Right hindlimb (tissue), 1 donor: ENCODE measurements at regions not wholly inside any gene's neighbourhood (a gene's known extent, or its start where the extent isn't known, plus 50 kb on each side); places are given as distances from the start of the nearest gene placed in this dataset.

ENCODE experiments used
- DNase-seq: peaks from one replicate; pipeline ENCODE4 v3.0.0-alpha.2; 2018

DNA sequence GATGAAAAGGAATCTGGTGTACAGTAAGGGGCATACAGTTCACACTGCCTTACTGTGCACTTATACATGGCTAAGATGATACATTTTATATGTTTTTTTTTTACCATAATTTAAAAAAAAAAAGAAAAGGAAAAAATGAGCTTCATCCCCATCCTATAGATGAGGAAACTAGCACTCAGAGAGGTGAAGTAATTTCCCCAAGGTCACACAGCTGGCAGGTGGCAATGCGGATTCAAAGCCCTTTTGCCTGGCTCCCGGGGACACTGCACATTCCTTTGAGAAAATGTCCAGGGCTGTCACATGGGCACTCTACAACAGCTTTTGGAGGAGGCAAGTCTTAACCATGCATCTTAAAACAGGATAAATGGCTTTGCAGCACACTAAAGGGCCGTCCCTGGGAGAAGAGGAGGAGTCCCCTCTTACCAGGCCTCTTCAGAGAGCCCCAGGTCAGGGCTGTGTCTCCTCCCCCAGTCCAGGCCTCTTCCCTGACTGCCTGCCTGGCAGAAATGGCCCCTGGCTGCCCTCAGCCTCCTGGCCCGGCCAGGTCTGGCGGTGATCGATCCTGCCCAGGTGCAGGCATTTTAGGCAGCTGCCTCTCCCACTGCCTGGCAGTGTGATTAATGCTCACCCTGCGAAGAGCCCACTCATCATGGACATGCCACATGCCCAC is 95.1 kb upstream of the LINGO1 start:
- no peak for DNase-seq

- no peak for DNase-seq
Observed at GRCh38 chr15:77724715-77725114, 92.0 kb upstream of the LINGO1 start.

DNA sequence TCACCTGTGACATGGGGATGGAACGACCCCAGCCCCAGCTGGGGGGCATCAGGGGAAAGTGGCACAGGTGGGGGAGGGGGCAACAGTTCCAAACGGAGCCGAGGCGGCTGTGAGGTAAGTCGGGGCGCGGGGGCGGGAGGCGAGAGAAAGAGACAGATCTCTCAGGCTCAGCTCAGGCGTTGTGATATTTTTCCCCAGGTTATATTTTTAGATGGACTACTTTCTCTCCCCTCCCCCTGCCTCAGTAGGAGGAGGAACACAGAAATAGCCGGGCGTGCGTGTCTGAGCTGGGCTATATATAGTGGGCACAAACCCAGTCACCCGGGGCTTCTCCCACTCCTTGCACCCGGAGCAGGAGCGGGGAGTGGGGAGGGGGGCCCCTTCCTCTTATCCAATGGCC is 91.0 kb upstream of the LINGO1 start:
- no peak for DNase-seq

DNA sequence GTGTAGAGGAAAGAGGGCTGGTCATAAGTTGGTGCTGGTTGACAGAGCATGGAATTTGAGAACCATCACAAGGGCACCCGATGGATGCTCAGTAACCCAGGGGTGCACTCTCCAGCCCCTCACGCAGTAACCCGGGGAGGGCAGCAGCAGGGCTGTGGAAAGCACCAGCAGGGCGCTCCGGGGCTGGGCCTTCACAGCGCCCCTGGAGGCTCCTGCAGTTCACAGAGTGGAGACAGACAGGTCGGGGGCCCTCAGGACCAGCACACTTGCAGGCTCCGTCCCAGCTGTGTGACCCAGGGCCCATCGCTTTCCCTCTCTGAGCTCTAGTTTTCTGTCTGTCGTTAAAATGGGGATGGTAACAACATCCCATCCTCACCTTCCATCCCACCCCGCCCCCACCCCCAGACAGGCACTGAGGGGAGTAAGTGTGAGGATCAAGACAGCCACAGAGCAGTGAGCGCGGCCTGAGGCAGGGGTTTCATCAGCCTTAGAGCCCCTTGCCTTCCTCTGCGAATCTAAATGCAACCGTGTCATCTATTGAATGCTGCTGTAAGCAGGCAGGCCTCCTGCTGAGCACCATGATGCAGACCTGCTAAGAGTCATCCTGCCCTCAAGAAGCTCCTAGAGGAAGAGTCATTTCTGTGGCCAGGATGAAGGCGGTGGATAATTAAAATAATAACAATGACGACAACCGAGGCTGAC is 90.2 kb upstream of the LINGO1 start:
- DNase-seq: no peak

GRCh38 chr15:77721963-77722362 is 89.3 kb upstream of the LINGO1 start:
- DNase-seq: no peak

- DNase-seq: peak; percentile 68
Observed at GRCh38 chr15:77720655-77721054, 87.9 kb upstream of the LINGO1 start.

DNA sequence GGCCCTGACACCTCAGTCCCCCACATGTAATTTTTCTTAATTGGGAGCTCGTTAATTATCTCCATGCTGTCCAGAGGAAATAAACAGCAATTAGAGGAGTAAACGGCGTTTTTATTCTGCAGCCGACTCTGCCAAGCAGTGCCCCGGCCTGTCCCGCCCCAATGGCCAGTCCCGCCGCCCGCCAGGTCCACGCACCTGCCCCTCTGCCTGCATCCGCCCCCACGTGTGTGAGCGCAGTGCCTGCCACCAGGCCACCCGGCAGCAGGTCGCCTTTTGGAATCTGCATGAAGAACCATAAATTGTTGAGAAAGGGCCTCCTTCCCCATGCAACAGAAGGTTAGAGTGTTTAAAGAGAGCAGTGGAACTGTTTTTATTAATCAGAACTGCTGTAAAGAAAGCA is 87.5 kb upstream of the LINGO1 start:
- DNase-seq: no peak

- DNase-seq: no peak
Observed at GRCh38 chr15:77719450-77719849, 86.7 kb upstream of the LINGO1 start.

DNA sequence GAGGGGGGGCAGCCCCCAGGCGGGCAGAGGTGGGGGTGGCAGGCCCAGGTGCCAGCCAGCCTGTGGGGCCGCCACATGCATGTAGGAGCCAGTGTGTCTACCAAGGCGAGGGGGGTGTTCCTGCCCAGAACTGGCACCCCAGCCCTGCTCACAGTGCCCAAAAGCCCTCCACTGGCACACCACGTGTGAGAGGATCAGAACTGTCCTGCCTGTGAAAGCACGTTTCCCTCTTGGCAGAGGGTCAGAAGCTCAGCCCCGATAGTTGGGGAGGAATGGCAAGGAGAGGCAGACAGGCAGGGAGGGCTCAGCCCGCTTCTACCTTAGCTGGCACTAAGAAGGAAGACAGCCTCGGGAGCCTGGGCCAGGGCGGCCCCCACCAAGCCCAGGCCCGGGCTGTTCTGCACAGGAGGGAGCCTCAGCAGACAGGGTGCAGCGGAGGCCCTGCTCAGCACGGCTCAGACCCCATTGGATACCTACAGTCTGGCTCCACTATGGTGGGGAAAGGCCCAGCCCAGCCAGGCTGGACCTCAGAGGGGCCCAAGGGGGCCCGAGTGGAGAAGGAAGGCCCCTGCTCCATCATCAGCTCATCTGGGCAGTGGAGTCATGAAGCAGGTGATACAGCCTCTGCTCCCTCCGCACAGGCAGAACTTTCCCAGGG is 84.8 kb upstream of the LINGO1 start:
- DNase-seq: peak; percentile 41

DNA sequence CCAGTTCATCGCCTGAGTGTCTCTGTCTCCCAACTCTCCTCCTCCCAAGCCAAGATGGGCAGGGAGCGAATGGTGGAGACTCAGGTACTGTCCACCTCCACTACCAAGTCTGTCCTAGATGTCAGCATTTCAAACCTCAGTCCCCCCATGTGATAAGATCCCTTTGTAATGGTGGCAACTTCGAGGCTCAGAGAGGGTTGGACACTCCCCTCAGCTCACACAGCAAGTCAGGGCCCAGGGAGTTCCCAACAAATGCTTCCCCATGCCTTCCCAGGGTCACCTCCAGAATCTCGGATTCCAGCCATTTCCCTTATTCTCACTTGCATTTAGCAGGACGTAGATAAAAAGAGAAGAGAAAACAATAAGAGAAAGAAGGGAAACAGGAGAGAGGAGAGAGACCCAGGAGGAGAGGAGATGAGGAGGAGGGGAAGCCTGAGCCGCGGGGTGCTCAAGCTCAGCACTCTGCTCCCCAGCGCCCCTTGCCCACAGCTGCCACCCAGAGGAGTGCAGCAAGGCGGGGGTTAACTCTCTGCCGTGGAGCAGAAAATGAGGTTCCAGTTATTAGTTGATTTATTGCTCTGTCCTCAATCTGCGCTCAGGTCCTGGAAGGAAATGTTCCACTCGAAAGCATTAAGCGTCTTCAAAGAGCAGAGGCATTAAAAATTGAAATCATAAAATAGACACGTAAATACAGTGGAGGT is 84.1 kb upstream of the LINGO1 start:
- no peak for DNase-seq

- no peak for DNase-seq
Observed at GRCh38 chr15:77715860-77716259, 83.1 kb upstream of the LINGO1 start.

DNA sequence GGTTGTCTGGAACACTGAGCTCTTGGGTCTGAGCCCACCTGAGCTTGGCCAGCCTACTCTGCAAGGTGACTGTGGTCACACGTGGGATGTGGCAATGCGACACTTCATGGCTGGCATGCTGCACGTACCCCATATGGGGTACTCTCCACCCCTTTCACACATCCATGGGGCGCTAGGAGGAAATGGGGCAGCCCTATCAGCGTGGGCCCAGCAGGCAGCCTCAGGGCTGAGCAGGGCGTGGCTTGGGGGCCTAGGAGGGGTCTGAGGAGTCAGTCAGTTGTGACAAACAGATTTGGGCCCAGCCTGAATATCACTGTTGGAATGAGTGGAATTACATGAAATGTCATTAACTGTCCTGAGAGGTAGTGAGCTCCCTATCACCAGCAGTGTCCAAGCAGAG is 82.3 kb upstream of the LINGO1 start:
- no peak for DNase-seq

DNA sequence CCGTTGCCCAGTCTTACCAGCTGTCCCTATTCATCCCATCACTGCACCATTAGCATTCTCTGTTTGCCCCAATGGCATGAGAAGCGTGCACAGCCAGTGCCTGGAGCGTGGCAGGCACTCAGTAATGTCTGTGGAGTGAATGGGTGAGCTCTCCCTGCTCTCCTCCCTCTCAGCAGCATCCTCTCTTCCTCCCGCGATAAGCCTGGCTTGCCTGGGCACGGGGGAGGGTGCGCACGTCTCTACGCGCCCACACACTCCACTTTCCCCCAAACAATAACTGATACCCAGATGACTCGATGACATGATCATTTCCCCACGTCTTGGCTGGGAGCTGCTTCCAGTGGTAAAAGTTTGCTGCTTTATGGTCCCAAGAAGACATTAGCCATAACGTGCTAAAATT is 81.8 kb upstream of the LINGO1 start:
- DNase-seq: no peak

GRCh38 chr15:77714023-77714422 is 81.3 kb upstream of the LINGO1 start:
- no peak for DNase-seq

- DNase-seq: no peak
Observed at GRCh38 chr15:77713281-77713680, 80.6 kb upstream of the LINGO1 start.

DNA sequence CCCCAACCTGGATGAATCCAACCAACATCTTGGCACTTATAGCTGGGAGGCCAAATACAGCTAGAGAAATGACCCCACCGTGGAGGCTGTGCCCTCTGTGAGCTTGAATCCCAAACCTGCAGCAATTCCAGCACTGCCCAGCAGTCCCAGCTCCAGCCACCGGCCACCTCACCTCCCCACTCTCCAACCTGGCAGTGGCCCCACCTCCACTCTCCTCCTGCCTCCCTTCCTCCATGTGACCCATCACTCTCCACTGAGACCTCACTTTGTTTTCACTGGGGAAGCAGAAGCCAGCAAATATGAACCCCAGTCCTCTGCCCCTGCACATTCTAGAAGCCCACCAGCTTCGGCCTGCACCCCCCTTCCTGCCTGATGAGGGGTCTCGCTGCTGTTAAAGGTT is 79.7 kb upstream of the LINGO1 start:
- no peak for DNase-seq

- DNase-seq: no peak
Observed at GRCh38 chr15:77710637-77711036, 77.9 kb upstream of the LINGO1 start.

DNA sequence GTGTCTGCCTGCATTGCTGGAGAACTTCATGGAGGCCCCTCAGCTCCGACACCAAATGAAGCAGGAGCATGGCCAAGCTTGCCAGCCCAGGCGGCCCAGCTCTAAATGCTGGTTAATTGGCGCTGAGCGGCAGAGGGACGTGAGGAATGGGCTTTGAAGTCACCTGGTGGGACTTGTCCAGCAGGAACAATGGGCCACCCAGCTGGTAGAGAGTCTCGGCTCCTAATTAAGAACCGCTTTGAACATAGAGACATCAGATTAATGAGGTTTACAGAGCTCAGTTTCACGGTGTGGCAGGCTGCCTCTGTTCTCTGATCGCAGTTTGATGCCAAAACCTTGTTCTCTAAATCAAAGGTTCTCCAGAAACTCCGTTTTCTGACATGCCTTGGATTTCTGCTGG is 77.5 kb upstream of the LINGO1 start:
- DNase-seq: no peak

DNA sequence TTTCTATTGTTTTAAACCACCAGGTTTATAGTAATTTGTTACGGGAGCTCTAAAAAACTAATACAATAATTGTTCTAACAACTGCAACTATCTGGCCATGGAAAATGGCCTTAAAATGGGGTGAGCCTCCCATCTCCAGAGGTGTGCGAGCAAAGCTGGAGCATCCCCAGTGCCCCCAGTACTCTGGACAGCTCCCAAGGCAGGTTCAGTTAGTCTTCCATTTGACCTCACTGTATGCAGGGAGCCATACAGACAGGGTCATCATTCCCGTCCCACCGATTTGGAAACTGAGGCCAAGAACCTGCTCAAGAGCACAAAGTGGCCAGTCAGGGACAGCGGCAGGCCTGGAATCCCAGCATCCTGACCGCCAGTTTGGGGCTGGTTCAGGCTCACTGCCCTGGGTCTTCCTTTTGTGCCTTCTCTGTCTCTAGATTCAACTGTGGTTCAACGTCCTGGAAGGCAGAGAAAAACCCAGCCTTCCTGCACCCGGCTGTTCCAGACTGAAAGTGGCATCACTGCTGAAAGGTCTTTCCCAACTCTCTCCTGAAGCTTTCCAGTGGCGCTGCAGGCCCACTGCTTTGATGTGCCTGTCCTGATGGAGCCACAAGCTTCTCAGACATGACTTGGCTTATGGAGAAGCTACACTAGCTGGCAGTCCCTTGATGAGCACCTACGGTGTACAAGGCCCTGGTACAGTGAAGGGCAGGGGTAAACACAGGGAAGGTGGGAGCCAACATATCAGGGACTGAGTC is 76.6 kb upstream of the LINGO1 start:
- DNase-seq: no peak

DNA sequence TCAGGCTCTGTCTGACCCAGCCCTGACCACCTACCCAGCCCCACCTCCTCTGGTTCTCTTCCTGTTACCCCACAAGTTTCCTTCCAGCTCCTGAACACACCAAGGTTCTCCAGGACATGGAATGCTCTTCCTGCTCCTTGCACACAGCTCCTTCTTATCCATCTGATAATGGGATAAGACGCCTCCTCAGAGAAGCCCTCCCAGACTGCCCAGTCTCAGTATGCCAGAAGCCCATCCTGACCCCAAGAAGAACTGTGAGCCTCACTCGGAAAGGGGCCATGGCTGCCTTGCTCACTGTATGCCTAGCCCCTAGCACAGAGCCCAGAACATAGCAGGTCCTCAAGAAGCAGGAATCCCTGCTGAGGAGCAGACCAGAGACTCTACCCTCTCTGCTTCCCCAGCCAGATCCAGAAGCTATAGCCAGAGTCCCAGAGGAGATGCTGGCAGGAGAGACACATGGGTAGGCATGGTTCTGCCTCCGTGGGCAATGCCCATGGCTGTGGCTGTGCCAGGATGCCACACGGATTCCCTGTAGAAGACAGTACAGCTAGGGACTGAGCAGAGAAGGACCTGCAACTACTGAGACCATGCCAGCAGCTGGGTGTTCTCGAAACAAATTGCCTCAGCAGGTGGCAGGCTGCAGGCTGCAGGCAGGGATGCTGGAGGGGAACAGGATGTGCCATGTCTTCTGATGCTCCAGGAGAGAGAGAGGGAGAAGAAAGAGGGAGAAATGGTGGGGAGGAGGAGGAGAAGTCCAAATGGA is 74.0 kb upstream of the LINGO1 start:
- no peak for DNase-seq

GRCh38 chr15:77702211-77702957 is 69.7 kb upstream of the LINGO1 start:
- DNase-seq: peak; percentile 52
